ENCODE measurements at regions not wholly inside any gene's neighbourhood (a gene's known extent, or its start where the extent isn't known, plus 50 kb on each side); places are given as distances from the start of the nearest gene placed in this dataset.

DNA sequence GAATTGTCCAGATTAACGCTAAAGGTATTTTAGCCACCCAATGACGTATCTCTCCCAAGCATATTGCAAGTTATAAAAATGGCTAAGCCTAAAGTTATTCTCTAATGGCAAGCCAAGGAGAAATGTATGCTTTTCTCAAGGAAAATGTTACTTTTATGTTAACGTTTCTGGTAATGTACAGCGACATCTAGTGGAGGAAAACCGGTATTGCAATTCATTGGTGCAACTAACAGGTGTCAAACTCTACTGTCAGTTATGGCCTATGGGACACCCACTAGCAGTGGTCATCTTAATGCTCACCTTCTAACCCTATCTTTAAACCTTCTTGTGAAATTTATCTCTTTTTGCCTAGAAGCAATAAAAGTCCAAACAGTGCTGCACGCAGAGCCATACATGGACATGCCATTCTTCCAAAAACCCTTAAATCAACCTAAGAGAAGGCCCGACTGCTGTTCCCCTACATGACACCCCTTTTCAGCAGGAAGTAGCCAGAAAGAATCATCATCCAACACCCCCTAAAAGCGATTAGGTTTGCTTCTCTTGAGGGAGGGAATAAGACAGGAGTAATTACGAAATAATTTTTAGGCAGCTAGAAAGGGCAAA is 68.7 kb upstream of the LRIF1 start:
- no peaks in the 10 kb centered on the region for H3K4me1 ChIP-seq (ENCODE audit: control extremely low read depth in 1 of 4, control insufficient read depth in 4 of 4, insufficient read depth in 4 of 4, low read length in 3 of 4)
- H3K36me3 ChIP-seq (ENCODE audit: control insufficient read depth in 4 of 4, insufficient read depth in 4 of 4, low read length in 3 of 4), result no peaks in the 10 kb centered on the region
- no peak overlapping the region for H3K27ac ChIP-seq (ENCODE audit: insufficient read depth in 1 of 2, low read depth in 1 of 2, low read length in 2 of 2, poor library complexity in 1 of 2, severe bottlenecking in 2 of 2)
- H3K27me3 ChIP-seq (replicated peaks in 2 of 5; ENCODE audit: control insufficient read depth in 4 of 5, insufficient read depth in 5 of 5, low read length in 4 of 5), result peaks cover 0 to 4% (median 0%) of the 10 kb centered on the region in 5 experiments
- peak; percentile 25 to 52 (median 48) for DNase-seq
- no peak overlapping the region for H3K4me3 ChIP-seq (ENCODE audit: control insufficient read depth in 1 of 7, extremely low read depth in 1 of 7, insufficient read depth in 4 of 7, low read depth in 2 of 7, low read length in 6 of 7)
- CTCF ChIA-PET, result no interaction called here
- POLR2A ChIA-PET, result no interaction called here
- peaks cover 0 to 4% (median 0%) of the 10 kb centered on the region in 5 experiments for H3K9me3 ChIP-seq (ENCODE audit: control extremely low read depth in 1 of 5, control insufficient read depth in 4 of 5, insufficient read depth in 2 of 5, low read depth in 1 of 5, low read length in 4 of 5)
- 17% methylated on average over 5 of the region's 9 CpGs for WGBS (ENCODE audit: insufficient coverage)

DNA sequence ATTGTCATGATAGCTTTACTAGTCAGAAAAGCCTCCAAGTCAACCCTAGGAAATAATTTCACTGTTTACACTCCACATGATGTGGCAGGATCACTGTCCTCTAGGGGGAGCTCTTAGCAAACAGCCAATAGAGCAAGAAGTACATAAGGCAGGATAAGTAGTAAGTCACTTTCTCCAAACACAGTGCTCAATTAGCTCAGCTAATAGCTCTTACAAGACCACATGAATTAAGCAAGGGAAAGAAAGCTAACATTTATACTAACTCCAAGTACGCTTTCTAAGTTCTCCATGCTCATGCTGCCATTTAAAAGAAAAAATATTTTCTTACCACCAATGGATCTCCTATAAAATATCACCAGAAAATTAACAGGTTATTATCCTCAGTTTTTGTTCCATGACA is 66.9 kb upstream of the LRIF1 start:
- no peak overlapping the region for H3K27ac ChIP-seq (ENCODE audit: insufficient read depth in 1 of 2, low read depth in 1 of 2, low read length in 2 of 2, poor library complexity in 1 of 2, severe bottlenecking in 2 of 2)
- H3K36me3 ChIP-seq (ENCODE audit: control insufficient read depth in 4 of 4, insufficient read depth in 4 of 4, low read length in 3 of 4), result no peaks in the 10 kb centered on the region
- DNase-seq, result peak; percentile 51 to 75 (median 69)
- H3K9me3 ChIP-seq (ENCODE audit: control extremely low read depth in 1 of 5, control insufficient read depth in 4 of 5, insufficient read depth in 2 of 5, low read depth in 1 of 5, low read length in 4 of 5), result peaks cover 0 to under 1% (median 0%) of the 10 kb centered on the region in 5 experiments
- ChIA-PET POLR2A (no interaction called here), CTCF (interaction anchor here (0.7 to 2.6 kb wide), 10 partner anchors 10 to 371 kb away, joined by 3 to 10 read pairs (median 4); no protein-coding TSS in a partner anchor)
- WGBS (ENCODE audit: insufficient coverage), result 63% methylated on average over 1 of the region's 1 CpG
- H3K4me1 ChIP-seq (ENCODE audit: control extremely low read depth in 1 of 4, control insufficient read depth in 4 of 4, insufficient read depth in 4 of 4, low read length in 3 of 4), result no peaks in the 10 kb centered on the region
- peaks cover 0 to 4% (median 0%) of the 10 kb centered on the region in 5 experiments for H3K27me3 ChIP-seq (replicated peaks in 2 of 5; ENCODE audit: control insufficient read depth in 4 of 5, insufficient read depth in 5 of 5, low read length in 4 of 5)
- no peak overlapping the region for H3K4me3 ChIP-seq (ENCODE audit: control insufficient read depth in 1 of 7, extremely low read depth in 1 of 7, insufficient read depth in 4 of 7, low read depth in 2 of 7, low read length in 6 of 7)

DNA sequence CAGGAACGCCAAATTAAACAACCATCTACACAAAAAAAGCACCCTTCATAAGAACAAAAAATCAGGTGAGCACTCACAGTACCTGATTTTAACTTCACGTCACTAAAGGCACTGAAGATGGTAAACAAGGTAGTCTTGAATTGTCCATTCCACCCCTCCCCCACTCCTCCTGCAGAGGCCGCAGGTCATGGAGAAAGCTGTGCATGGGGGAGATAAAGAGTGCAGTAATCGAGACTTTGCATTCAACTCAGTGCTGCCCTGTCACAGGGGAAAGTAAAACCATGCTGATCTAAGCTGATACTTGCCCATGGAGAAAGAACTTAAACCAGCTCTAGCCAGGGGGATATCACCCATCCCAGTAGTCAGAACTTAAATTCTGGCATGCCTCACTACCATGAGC is 61.4 kb upstream of the LRIF1 start:
- peaks cover 0 to 8% (median 6%) of the 10 kb centered on the region in 5 experiments for H3K27me3 ChIP-seq (replicated peaks in 2 of 5; ENCODE audit: control insufficient read depth in 4 of 5, insufficient read depth in 5 of 5, low read length in 4 of 5)
- no peak for DNase-seq
- ChIA-PET POLR2A (no interaction called here), CTCF (no interaction called here)
- no peak overlapping the region for H3K27ac ChIP-seq (ENCODE audit: insufficient read depth in 1 of 2, low read depth in 1 of 2, low read length in 2 of 2, poor library complexity in 1 of 2, severe bottlenecking in 2 of 2)
- H3K4me1 ChIP-seq (ENCODE audit: control extremely low read depth in 1 of 4, control insufficient read depth in 4 of 4, insufficient read depth in 4 of 4, low read length in 3 of 4), result no peaks in the 10 kb centered on the region
- peaks cover 0 to 3% (median 0%) of the 10 kb centered on the region in 5 experiments for H3K9me3 ChIP-seq (ENCODE audit: control extremely low read depth in 1 of 5, control insufficient read depth in 4 of 5, insufficient read depth in 2 of 5, low read depth in 1 of 5, low read length in 4 of 5)
- no peak overlapping the region for H3K4me3 ChIP-seq (ENCODE audit: control insufficient read depth in 1 of 7, extremely low read depth in 1 of 7, insufficient read depth in 4 of 7, low read depth in 2 of 7, low read length in 6 of 7)
- no peaks in the 10 kb centered on the region for H3K36me3 ChIP-seq (ENCODE audit: control insufficient read depth in 4 of 4, insufficient read depth in 4 of 4, low read length in 3 of 4)
- WGBS (ENCODE audit: insufficient coverage), result 90% methylated on average over 1 of the region's 4 CpGs

DNA sequence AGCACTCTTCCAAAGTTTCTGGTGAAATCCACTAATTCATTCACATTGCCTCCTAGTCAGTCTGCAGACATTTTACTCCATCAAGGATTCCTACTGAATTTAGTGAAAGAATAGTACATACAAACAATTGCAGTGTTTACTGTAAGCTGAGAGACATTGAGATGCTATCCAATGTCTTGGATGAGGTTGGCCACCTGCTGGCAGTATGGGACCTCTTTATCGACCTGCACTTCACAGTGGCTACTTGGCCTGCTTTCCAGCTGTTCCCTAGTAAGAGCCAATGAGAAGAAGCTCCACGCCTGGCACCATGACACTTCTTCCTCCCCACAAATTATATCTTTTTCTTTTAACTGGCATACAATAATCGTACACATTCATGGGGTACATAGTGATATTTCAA is 51.5 kb upstream of the LRIF1 start:
- H3K4me1 ChIP-seq (ENCODE audit: control extremely low read depth in 1 of 4, control insufficient read depth in 4 of 4, insufficient read depth in 4 of 4, low read length in 3 of 4), result no peaks in the 10 kb centered on the region
- no peaks in the 10 kb centered on the region for H3K36me3 ChIP-seq (ENCODE audit: control insufficient read depth in 4 of 4, insufficient read depth in 4 of 4, low read length in 3 of 4)
- no peak overlapping the region for H3K4me3 ChIP-seq (ENCODE audit: control insufficient read depth in 1 of 7, extremely low read depth in 1 of 7, insufficient read depth in 4 of 7, low read depth in 2 of 7, low read length in 6 of 7)
- H3K27me3 ChIP-seq (replicated peaks in 2 of 5; ENCODE audit: control insufficient read depth in 4 of 5, insufficient read depth in 5 of 5, low read length in 4 of 5), result peaks cover 0 to 3% (median 0%) of the 10 kb centered on the region in 5 experiments
- POLR2A ChIA-PET, result no interaction called here
- 14% methylated on average over 1 of the region's 3 CpGs for WGBS (ENCODE audit: insufficient coverage)
- no peak for DNase-seq
- no peak overlapping the region for H3K27ac ChIP-seq (ENCODE audit: insufficient read depth in 1 of 2, low read depth in 1 of 2, low read length in 2 of 2, poor library complexity in 1 of 2, severe bottlenecking in 2 of 2)
- H3K9me3 ChIP-seq (ENCODE audit: control extremely low read depth in 1 of 5, control insufficient read depth in 4 of 5, insufficient read depth in 2 of 5, low read depth in 1 of 5, low read length in 4 of 5), result peaks cover 0 to 3% (median 1%) of the 10 kb centered on the region in 5 experiments
- CTCF ChIA-PET, result no interaction called here
